Activated T-cell treated with anti-CD3 and anti-CD28 coated beads for 48 hours (primary cell): ENCODE measurements at regions not wholly inside any gene's neighbourhood (a gene's known extent, or its start where the extent isn't known, plus 50 kb on each side); places are given as distances from the start of the nearest gene placed in this dataset.

Experiments
- DNase-seq: peaks from one replicate; pipeline ENCODE4 v3.0.0-alpha.2; 2020; ENCODE audit warnings: low read depth

- no peak for DNase-seq
These were observed 257.3 kb downstream of the XXYLT1 start for GRCh38 chr3:195013411-195014361.

- no peak for DNase-seq
These were observed 255.9 kb downstream of the XXYLT1 start for GRCh38 chr3:195015021-195015420.

- DNase-seq = no peak
These were observed 253.8 kb downstream of the XXYLT1 start for GRCh38 chr3:195017151-195017550.
